HG02852 (cell line): ENCODE measurements at regions not wholly inside any gene's neighbourhood (a gene's known extent, or its start where the extent isn't known, plus 50 kb on each side); places are given as distances from the start of the nearest gene placed in this dataset.

Source experiments
- ATAC-seq: cut with Tn5 transposase; IDR thresholded peaks from one replicate; pipeline ENCODE4 v1.9.1; 2021; ENCODE audit warnings: mild to moderate bottlenecking, moderate library complexity; ENCODE audit not compliant: unreplicated experiment

- ATAC-seq = no peak
Observed at GRCh38 chr4:30783751-30784150, 63.6 kb downstream of the PCDH7 start.

- no peak for ATAC-seq
Observed at GRCh38 chr4:30789219-30789671, 69.1 kb downstream of the PCDH7 start.

GRCh38 chr4:30790123-30790522, 70.0 kb downstream of the PCDH7 start:
- ATAC-seq = no peak

GRCh38 chr4:30790998-30791397, 70.8 kb downstream of the PCDH7 start:
- no peak for ATAC-seq

- ATAC-seq = no peak
Observed at GRCh38 chr4:30792601-30793000, 72.4 kb downstream of the PCDH7 start.

- no peak for ATAC-seq
Observed at GRCh38 chr4:30801876-30802275, 81.7 kb downstream of the PCDH7 start.

GRCh38 chr4:30802622-30803323, 82.6 kb downstream of the PCDH7 start:
- no peak for ATAC-seq

GRCh38 chr4:30808276-30808675, 88.1 kb downstream of the PCDH7 start:
- no peak for ATAC-seq

GRCh38 chr4:30811296-30811695, 91.1 kb downstream of the PCDH7 start:
- ATAC-seq = no peak

GRCh38 chr4:30815685-30816084, 95.5 kb downstream of the PCDH7 start:
- ATAC-seq = no peak

GRCh38 chr4:30817447-30817846, 97.3 kb downstream of the PCDH7 start:
- ATAC-seq = no peak

GRCh38 chr4:30818541-30818940, 98.4 kb downstream of the PCDH7 start:
- no peak for ATAC-seq

GRCh38 chr4:30821275-30821674, 101.1 kb downstream of the PCDH7 start:
- no peak for ATAC-seq

- ATAC-seq = no peak
Observed at GRCh38 chr4:30821859-30822612, 101.9 kb downstream of the PCDH7 start.

GRCh38 chr4:30822911-30823551, 102.9 kb downstream of the PCDH7 start:
- no peak for ATAC-seq

- ATAC-seq = no peak
Observed at GRCh38 chr4:30825008-30825770, 105.0 kb downstream of the PCDH7 start.

GRCh38 chr4:30828264-30828926, 108.2 kb downstream of the PCDH7 start:
- no peak for ATAC-seq

GRCh38 chr4:30832639-30833038, 112.5 kb downstream of the PCDH7 start:
- no peak for ATAC-seq

- ATAC-seq = no peak
Observed at GRCh38 chr4:30833206-30833605, 113.0 kb downstream of the PCDH7 start.

- no peak for ATAC-seq
Observed at GRCh38 chr4:30835044-30835443, 114.9 kb downstream of the PCDH7 start.

GRCh38 chr4:30836231-30836630, 116.1 kb downstream of the PCDH7 start:
- no peak for ATAC-seq
